ENCODE measurements at regions not wholly inside any gene's neighbourhood (a gene's known extent, or its start where the extent isn't known, plus 50 kb on each side); places are given as distances from the start of the nearest gene placed in this dataset.
"Not testable (repeated sequence)": the region's sequence is repeated elsewhere in the genome, so short reads cannot be mapped to it uniquely, and the experiment has no call there.

- no peak for DNase-seq (ENCODE audit: low read depth in 4 of 6, low spot score in 6 of 6)
- no peak overlapping the region for H3K27ac ChIP-seq (ENCODE audit: low read depth, low read length)
- H3K4me3 ChIP-seq (ENCODE audit: low read depth, low read length) = no peak overlapping the region
- H3K27me3 ChIP-seq (ENCODE audit: control insufficient read depth, insufficient read depth, low read length) = no peaks in the 10 kb centered on the region
- no peaks in the 10 kb centered on the region for H3K4me1 ChIP-seq (ENCODE audit: control insufficient read depth, insufficient read depth, low read length)
- no peaks in the 10 kb centered on the region for H3K9me3 ChIP-seq (ENCODE audit: control insufficient read depth, insufficient read depth, low read length)
- WGBS (ENCODE audit: insufficient coverage) = 98% methylated on average over 3 of the region's 4 CpGs
- H3K36me3 ChIP-seq (ENCODE audit: control insufficient read depth, insufficient read depth, low read length) = peaks cover 18% of the 10 kb centered on the region
Observed at GRCh38 chr7:149559711-149560110, 62.1 kb upstream of the ZNF746 start.

- peaks cover 25% of the 10 kb centered on the region for H3K36me3 ChIP-seq (ENCODE audit: control insufficient read depth, insufficient read depth, low read length)
- no peak overlapping the region for H3K4me3 ChIP-seq (ENCODE audit: low read depth, low read length)
- no peak overlapping the region for H3K27ac ChIP-seq (ENCODE audit: low read depth, low read length)
- WGBS (ENCODE audit: insufficient coverage) = 94% methylated on average over 5 of the region's 6 CpGs
- H3K27me3 ChIP-seq (ENCODE audit: control insufficient read depth, insufficient read depth, low read length) = no peaks in the 10 kb centered on the region
- DNase-seq (ENCODE audit: low read depth in 4 of 6, low spot score in 6 of 6) = no peak
- no peaks in the 10 kb centered on the region for H3K9me3 ChIP-seq (ENCODE audit: control insufficient read depth, insufficient read depth, low read length)
- no peaks in the 10 kb centered on the region for H3K4me1 ChIP-seq (ENCODE audit: control insufficient read depth, insufficient read depth, low read length)
Observed at GRCh38 chr7:149558149-149558861, 60.7 kb upstream of the ZNF746 start.

GRCh38 chr7:149556525-149556924 lies 58.9 kb upstream of the ZNF746 start:
- 98% methylated on average over 4 of the region's 4 CpGs for WGBS (ENCODE audit: insufficient coverage)
- not testable (repeated sequence) for H3K27ac ChIP-seq (ENCODE audit: low read depth, low read length); H3K9me3 ChIP-seq (ENCODE audit: control insufficient read depth, insufficient read depth, low read length); H3K4me3 ChIP-seq (ENCODE audit: low read depth, low read length); DNase-seq (ENCODE audit: low read depth in 4 of 6, low spot score in 6 of 6); H3K27me3 ChIP-seq (ENCODE audit: control insufficient read depth, insufficient read depth, low read length); H3K4me1 ChIP-seq (ENCODE audit: control insufficient read depth, insufficient read depth, low read length)
- H3K36me3 ChIP-seq (ENCODE audit: control insufficient read depth, insufficient read depth, low read length) = peaks cover 37% of the 10 kb centered on the region

GRCh38 chr7:149554821-149555220 lies 57.2 kb upstream of the ZNF746 start:
- not testable (repeated sequence) for H3K9me3 ChIP-seq (ENCODE audit: control insufficient read depth, insufficient read depth, low read length); H3K27ac ChIP-seq (ENCODE audit: low read depth, low read length); H3K4me1 ChIP-seq (ENCODE audit: control insufficient read depth, insufficient read depth, low read length); H3K4me3 ChIP-seq (ENCODE audit: low read depth, low read length); DNase-seq (ENCODE audit: low read depth in 4 of 6, low spot score in 6 of 6); H3K27me3 ChIP-seq (ENCODE audit: control insufficient read depth, insufficient read depth, low read length)
- peaks cover 45% of the 10 kb centered on the region for H3K36me3 ChIP-seq (ENCODE audit: control insufficient read depth, insufficient read depth, low read length)
- WGBS (ENCODE audit: insufficient coverage) = 95% methylated on average over 15 of the region's 31 CpGs

- H3K27me3 ChIP-seq (ENCODE audit: control insufficient read depth, insufficient read depth, low read length); H3K27ac ChIP-seq (ENCODE audit: low read depth, low read length); H3K9me3 ChIP-seq (ENCODE audit: control insufficient read depth, insufficient read depth, low read length); H3K4me1 ChIP-seq (ENCODE audit: control insufficient read depth, insufficient read depth, low read length); H3K4me3 ChIP-seq (ENCODE audit: low read depth, low read length); DNase-seq (ENCODE audit: low read depth in 4 of 6, low spot score in 6 of 6): not testable (repeated sequence)
- peaks cover 49% of the 10 kb centered on the region for H3K36me3 ChIP-seq (ENCODE audit: control insufficient read depth, insufficient read depth, low read length)
- 98% methylated on average over 22 of the region's 27 CpGs for WGBS (ENCODE audit: insufficient coverage)
Observed at GRCh38 chr7:149553991-149554390, 56.4 kb upstream of the ZNF746 start.

- Histone ChIP-seq H3K36me3 (ENCODE audit: control insufficient read depth, insufficient read depth, low read length) (peaks cover 50% of the 10 kb centered on the region), H3K4me1 (ENCODE audit: control insufficient read depth, insufficient read depth, low read length) (peaks cover 4% of the 10 kb centered on the region), H3K4me3 (ENCODE audit: low read depth, low read length) (no peak overlapping the region), H3K27me3 (ENCODE audit: control insufficient read depth, insufficient read depth, low read length) (no peaks in the 10 kb centered on the region), H3K27ac (ENCODE audit: low read depth, low read length) (no peak overlapping the region), H3K9me3 (ENCODE audit: control insufficient read depth, insufficient read depth, low read length) (no peaks in the 10 kb centered on the region)
- WGBS (ENCODE audit: insufficient coverage) = 100% methylated on average over 1 of the region's 3 CpGs
- DNase-seq (ENCODE audit: low read depth in 4 of 6, low spot score in 6 of 6) = no peak
Observed at GRCh38 chr7:149552799-149553198, 55.2 kb upstream of the ZNF746 start.

All from spinal cord (tissue), 9 donors.